Ovary (tissue), 3 donors: ENCODE measurements at regions not wholly inside any gene's neighbourhood (a gene's known extent, or its start where the extent isn't known, plus 50 kb on each side); places are given as distances from the start of the nearest gene placed in this dataset.

ENCODE experiments used
- CTCF ChIP-seq, 3 donors: fragments of 450-650 bp in 2 of 3; fragments of 200-600 bp in 1 of 3; IDR thresholded peaks; one replicate each; pipeline versions ENCODE4 v1.5.1 to v1.8.0; 2016 to 2022; ENCODE audit warnings: antibody characterized with exemption in 3 of 3, mild to moderate bottlenecking in 1 of 3
- POLR2A ChIP-seq: fragments of 450-650 bp; IDR thresholded peaks from one replicate; pipeline ENCODE4 v1.6.1; 2017; ENCODE audit warnings: antibody characterized with exemption, mild to moderate bottlenecking, moderate library complexity
- donor health status: DM: no; HTN: no; CAD: no.

GRCh38 chr11:109267293-109268095 is 154.5 kb upstream of the C11orf87 start:
- no peak for TF ChIP-seq CTCF (IDR thresholded peaks at IDR 0.05)
- no peak for TF ChIP-seq POLR2A
